CD4-positive, alpha-beta T cell (primary cell): ENCODE measurements at regions not wholly inside any gene's neighbourhood (a gene's known extent, or its start where the extent isn't known, plus 50 kb on each side); places are given as distances from the start of the nearest gene placed in this dataset.

Experiments
- ATAC-seq: fragments of 200-7000 bp; cut with Tn5 transposase; one replicate; pipeline ENCODE4 v1.10.0; 2022; ENCODE audit warnings: mild to moderate bottlenecking; ENCODE audit not compliant: poor library complexity
- CTCF ChIA-PET: fragments of 350-600 bp; sonication (Branson Sonifier 250); formaldehyde crosslinking; loops from one replicate; lab custom pipeline; 2021; ENCODE audit warnings: antibody characterized with exemption, inconsistent platforms; lab: Charles Lee
- POLR2A ChIA-PET: fragments of 350-600 bp; sonication (Branson Sonifier 250); formaldehyde crosslinking; loops from one replicate; lab custom pipeline; 2021; ENCODE audit warnings: antibody characterized with exemption, inconsistent platforms; lab: Charles Lee
- DNase-seq, 14 experiments: peaks; one replicate each; pipeline ENCODE4 v3.0.0-alpha.2; 2013 to 2020; ENCODE audit warnings: mixed read lengths in 2 of 14
- H3K27ac ChIP-seq, 2 donors: one replicate each; pipeline versions ENCODE4 v1.5.1 to v1.7.0; 2013; ENCODE audit warnings: low read length in 2 of 2, low read depth in 1 of 2, mild to moderate bottlenecking in 1 of 2
- H3K27me3 ChIP-seq, 2 experiments: 1 replicate in 1 of 2; 2 replicates in 1 of 2; pipeline versions ENCODE4 v1.6.1 to v1.7.0; 2013; ENCODE audit warnings: low read length in 2 of 2, control low read depth in 1 of 2, mild to moderate bottlenecking in 1 of 2, moderate library complexity in 1 of 2; ENCODE audit not compliant: insufficient read depth in 2 of 2, control insufficient read depth in 1 of 2
- H3K36me3 ChIP-seq: one replicate; pipeline ENCODE4 v1.6.1; 2013; ENCODE audit warnings: low read length, control low read depth; ENCODE audit not compliant: insufficient read depth
- H3K4me1 ChIP-seq: one replicate; pipeline ENCODE4 v1.6.1; 2013; ENCODE audit warnings: low read length, control low read depth; ENCODE audit not compliant: insufficient read depth
- H3K4me3 ChIP-seq: one replicate; pipeline ENCODE4 v1.5.1; 2013; ENCODE audit warnings: mild to moderate bottlenecking, low read length, moderate library complexity
- H3K9me3 ChIP-seq, 2 experiments: 1 replicate in 1 of 2; 2 replicates in 1 of 2; pipeline versions ENCODE4 v1.6.1 to v1.7.0; 2013; ENCODE audit warnings: low read length in 2 of 2, mild to moderate bottlenecking in 2 of 2, control low read depth in 1 of 2, moderate library complexity in 1 of 2; ENCODE audit not compliant: control insufficient read depth in 1 of 2, insufficient read depth in 1 of 2
- H3K27ac Mint-ChIP-seq: one replicate; pipeline ENCODE4 v1.8.0; 2020; ENCODE audit warnings: mixed read lengths
- H3K27me3 Mint-ChIP-seq: one replicate; pipeline ENCODE4 v1.8.0; 2021; ENCODE audit warnings: mixed read lengths
- H3K36me3 Mint-ChIP-seq: one replicate; pipeline ENCODE4 v1.8.0; 2021; ENCODE audit warnings: low read depth, mixed read lengths
- H3K4me1 Mint-ChIP-seq: one replicate; pipeline ENCODE4 v1.8.0; 2021; ENCODE audit warnings: low read depth, mixed read lengths
- H3K4me3 Mint-ChIP-seq: one replicate; pipeline ENCODE4 v1.8.0; 2020; ENCODE audit warnings: mild to moderate bottlenecking, mixed read lengths
- H3K9me3 Mint-ChIP-seq: one replicate; pipeline ENCODE4 v1.8.0; 2020; ENCODE audit warnings: mixed read lengths
- intact Hi-C, 2 experiments: fragments of 100-400 bp; cut with DNase I in 1 of 2; cut with micrococcal nuclease in 1 of 2; formaldehyde crosslinking; loops; one replicate each; pipeline versions ENCODE4 v1.15.1 to v1.9.0; 2023 to 2025; cut with DNase I, micrococcal nuclease
- TF ChIP-seq, protein P1 (sequence below): fragments of 200-600 bp; IDR thresholded peaks from one replicate; pipeline ENCODE4 v1.8.0; 2022; ENCODE audit warnings: antibody characterized with exemption, mild to moderate bottlenecking

DNA sequence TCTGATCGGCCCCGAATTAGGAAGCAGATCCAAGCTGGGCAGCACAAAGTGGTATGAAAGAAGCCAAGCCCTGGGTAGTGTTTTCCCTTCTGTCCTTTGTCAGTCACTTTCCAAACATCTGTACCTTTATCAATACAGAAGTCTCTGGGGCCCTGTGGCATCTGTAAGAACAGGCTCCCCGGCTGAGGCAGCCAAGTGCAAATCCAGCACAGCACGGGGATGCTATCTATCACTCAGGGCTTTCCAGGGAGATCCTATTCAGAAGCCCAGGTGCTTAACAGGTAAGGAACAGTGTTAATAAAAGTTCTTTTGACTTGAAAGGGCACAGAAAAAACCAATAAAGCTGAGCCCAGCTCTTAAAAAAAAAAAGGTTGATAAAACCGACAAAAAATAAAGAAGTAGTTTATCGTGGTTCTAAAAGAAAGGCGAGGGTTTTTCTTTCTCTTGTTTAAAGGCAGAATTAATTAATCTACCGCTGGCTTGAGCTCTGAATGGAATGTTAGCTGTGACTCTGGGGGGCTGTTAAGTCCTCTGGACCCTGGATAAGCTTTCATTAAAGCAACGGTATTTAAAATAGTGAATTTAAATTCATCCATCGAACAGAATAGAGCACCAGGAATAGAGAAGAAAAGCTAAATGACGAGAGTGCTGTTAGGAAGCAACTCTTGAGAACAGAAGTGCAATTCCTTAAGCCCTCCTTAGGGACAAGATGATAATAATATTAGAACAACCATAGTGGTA is 119.1 kb upstream of the GATB start:
- Histone ChIP-seq H3K27ac (no peak overlapping the region), H3K27me3 (no peaks in the 10 kb centered on the region), H3K4me1 (peaks cover 15% of the 10 kb centered on the region), H3K9me3 (no peaks in the 10 kb centered on the region), H3K4me3 (no peak overlapping the region), H3K36me3 (no peaks in the 10 kb centered on the region)
- intact Hi-C loops: no loop called here
- ChIA-PET CTCF (no interaction called here), POLR2A (no interaction called here)
- H3K27ac Mint-ChIP-seq: no peak overlapping the region
- DNase-seq (no peak), ATAC-seq (no peak)
- H3K27me3 Mint-ChIP-seq: no peaks in the 10 kb centered on the region
- no peaks in the 10 kb centered on the region for H3K9me3 Mint-ChIP-seq
- H3K4me3 Mint-ChIP-seq: no peak overlapping the region
- TF ChIP-seq, protein P1, sequence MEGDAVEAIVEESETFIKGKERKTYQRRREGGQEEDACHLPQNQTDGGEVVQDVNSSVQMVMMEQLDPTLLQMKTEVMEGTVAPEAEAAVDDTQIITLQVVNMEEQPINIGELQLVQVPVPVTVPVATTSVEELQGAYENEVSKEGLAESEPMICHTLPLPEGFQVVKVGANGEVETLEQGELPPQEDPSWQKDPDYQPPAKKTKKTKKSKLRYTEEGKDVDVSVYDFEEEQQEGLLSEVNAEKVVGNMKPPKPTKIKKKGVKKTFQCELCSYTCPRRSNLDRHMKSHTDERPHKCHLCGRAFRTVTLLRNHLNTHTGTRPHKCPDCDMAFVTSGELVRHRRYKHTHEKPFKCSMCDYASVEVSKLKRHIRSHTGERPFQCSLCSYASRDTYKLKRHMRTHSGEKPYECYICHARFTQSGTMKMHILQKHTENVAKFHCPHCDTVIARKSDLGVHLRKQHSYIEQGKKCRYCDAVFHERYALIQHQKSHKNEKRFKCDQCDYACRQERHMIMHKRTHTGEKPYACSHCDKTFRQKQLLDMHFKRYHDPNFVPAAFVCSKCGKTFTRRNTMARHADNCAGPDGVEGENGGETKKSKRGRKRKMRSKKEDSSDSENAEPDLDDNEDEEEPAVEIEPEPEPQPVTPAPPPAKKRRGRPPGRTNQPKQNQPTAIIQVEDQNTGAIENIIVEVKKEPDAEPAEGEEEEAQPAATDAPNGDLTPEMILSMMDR: no peak
- H3K36me3 Mint-ChIP-seq: no peaks in the 10 kb centered on the region
- peaks cover 32% of the 10 kb centered on the region for H3K4me1 Mint-ChIP-seq

GRCh38 chr4:151876381-151876988 is 115.7 kb upstream of the GATB start:
- Mint-ChIP-seq H3K4me3 (no peak overlapping the region), H3K9me3 (no peaks in the 10 kb centered on the region), H3K4me1 (peaks cover 6% of the 10 kb centered on the region), H3K27me3 (no peaks in the 10 kb centered on the region), H3K36me3 (no peaks in the 10 kb centered on the region), H3K27ac (no peak overlapping the region)
- Histone ChIP-seq H3K4me1 (peaks cover 1% of the 10 kb centered on the region), H3K36me3 (no peaks in the 10 kb centered on the region), H3K9me3 (peaks cover 0 to 3% of the 10 kb centered on the region in 2 experiments), H3K27ac (no peak overlapping the region), H3K4me3 (no peak overlapping the region), H3K27me3 (no peaks in the 10 kb centered on the region)
- POLR2A ChIA-PET: no interaction called here
- ATAC-seq (no peak), DNase-seq (no peak)
- intact Hi-C loops: no loop called here
- TF ChIP-seq, protein P1: no peak
- CTCF ChIA-PET: no interaction called here

GRCh38 chr4:151874328-151874727 is 113.5 kb upstream of the GATB start:
- Histone ChIP-seq H3K4me1 (no peaks in the 10 kb centered on the region), H3K27me3 (no peaks in the 10 kb centered on the region), H3K9me3 (peaks cover 0 to 3% of the 10 kb centered on the region in 2 experiments), H3K27ac (no peak overlapping the region), H3K4me3 (no peak overlapping the region), H3K36me3 (no peaks in the 10 kb centered on the region)
- TF ChIP-seq, protein P1: no peak
- Mint-ChIP-seq H3K27me3 (no peaks in the 10 kb centered on the region), H3K36me3 (no peaks in the 10 kb centered on the region), H3K27ac (no peak overlapping the region), H3K9me3 (no peaks in the 10 kb centered on the region), H3K4me3 (no peak overlapping the region), H3K4me1 (no peaks in the 10 kb centered on the region)
- ATAC-seq (no peak), DNase-seq (no peak)
- CTCF ChIA-PET: no interaction called here
- POLR2A ChIA-PET: no interaction called here
- intact Hi-C loops: no loop called here
